IMR-90 (cell line): ENCODE measurements at regions not wholly inside any gene's neighbourhood (a gene's known extent, or its start where the extent isn't known, plus 50 kb on each side); places are given as distances from the start of the nearest gene placed in this dataset.

Source experiments
- RCOR1 ChIP-seq: IDR thresholded peaks from 2 replicates; pipeline ENCODE4 v1.6.1; 2012; ENCODE audit warnings: mild to moderate bottlenecking, low read length, improper control_type of control experiment; ENCODE audit not compliant: insufficient replicate concordance
- TF ChIP-seq, protein P1 (sequence below): conservative IDR thresholded peaks from 2 replicates; pipeline ENCODE4 v1.5.1; 2012; ENCODE audit warnings: mild to moderate bottlenecking, low read depth, low read length, improper control_type of control experiment

- TF ChIP-seq RCOR1 = no peak
- TF ChIP-seq, protein P1, sequence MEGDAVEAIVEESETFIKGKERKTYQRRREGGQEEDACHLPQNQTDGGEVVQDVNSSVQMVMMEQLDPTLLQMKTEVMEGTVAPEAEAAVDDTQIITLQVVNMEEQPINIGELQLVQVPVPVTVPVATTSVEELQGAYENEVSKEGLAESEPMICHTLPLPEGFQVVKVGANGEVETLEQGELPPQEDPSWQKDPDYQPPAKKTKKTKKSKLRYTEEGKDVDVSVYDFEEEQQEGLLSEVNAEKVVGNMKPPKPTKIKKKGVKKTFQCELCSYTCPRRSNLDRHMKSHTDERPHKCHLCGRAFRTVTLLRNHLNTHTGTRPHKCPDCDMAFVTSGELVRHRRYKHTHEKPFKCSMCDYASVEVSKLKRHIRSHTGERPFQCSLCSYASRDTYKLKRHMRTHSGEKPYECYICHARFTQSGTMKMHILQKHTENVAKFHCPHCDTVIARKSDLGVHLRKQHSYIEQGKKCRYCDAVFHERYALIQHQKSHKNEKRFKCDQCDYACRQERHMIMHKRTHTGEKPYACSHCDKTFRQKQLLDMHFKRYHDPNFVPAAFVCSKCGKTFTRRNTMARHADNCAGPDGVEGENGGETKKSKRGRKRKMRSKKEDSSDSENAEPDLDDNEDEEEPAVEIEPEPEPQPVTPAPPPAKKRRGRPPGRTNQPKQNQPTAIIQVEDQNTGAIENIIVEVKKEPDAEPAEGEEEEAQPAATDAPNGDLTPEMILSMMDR = no peak
Observed at GRCh38 chr3:164479406-164479805, 598.9 kb downstream of the SI start.
